LNCaP clone FGC (cell line): ENCODE measurements at regions not wholly inside any gene's neighbourhood (a gene's known extent, or its start where the extent isn't known, plus 50 kb on each side); places are given as distances from the start of the nearest gene placed in this dataset.

Experiments used
- DNase-seq: peaks from one replicate; pipeline ENCODE4 v3.0.0-alpha.2; 2011; ENCODE audit warnings: low read depth
- H3K4me3 ChIP-seq: 2 replicates; pipeline ENCODE4 v1.5.1; 2011; ENCODE audit warnings: mild to moderate bottlenecking, low read depth, low read length, control low read depth
- TF ChIP-seq, protein P1 (sequence below): IDR thresholded peaks from 2 replicates; pipeline ENCODE4 v1.5.1; 2012; ENCODE audit warnings: mild to moderate bottlenecking; ENCODE audit not compliant: control insufficient read depth, insufficient read depth; ENCODE audit errors: extremely low read depth

DNA sequence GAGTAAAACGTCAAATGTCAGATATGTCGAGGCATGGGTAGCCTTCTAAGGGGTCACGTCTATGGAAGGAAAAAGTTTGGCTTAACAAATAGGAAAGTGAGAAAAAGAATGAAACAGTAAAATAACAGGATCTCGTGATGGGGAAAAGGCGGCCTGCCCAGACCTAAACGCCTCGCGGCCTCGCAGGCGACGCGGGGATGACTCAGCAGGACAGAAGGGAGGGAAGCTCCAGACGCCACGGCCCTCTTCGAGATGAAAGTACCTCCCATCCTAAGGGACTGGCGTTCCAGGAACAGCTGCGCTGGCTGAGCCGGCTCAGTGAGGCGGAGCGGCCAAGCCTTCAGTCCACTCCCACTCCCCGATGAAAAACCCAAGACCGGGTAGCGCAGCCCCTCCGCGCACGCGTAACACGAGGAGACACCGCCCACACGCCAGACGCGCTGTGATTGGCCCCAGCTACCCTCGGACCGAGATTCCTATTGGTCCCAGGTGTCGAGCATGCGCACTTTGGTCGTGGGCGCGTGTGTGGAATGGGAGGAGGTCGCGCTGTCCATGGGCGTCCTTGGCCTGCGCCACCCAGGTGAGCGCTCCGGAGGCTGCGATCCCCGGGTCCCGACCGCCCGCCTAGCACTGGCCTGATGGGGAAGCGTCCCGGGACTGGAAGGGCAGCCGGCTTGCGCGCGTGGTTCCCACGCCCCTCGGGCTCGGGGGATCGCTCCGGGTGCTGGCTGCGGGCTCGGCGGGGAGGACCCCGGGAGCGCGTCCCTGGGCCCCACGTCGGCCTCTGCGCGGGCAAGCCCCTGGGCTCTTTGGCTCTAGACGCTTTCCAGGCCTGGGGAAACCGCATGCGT lies 588.5 kb downstream of the MTRR start:
- H3K4me3 ChIP-seq, result peak overlapping the region; percentile 77
- TF ChIP-seq, protein P1, sequence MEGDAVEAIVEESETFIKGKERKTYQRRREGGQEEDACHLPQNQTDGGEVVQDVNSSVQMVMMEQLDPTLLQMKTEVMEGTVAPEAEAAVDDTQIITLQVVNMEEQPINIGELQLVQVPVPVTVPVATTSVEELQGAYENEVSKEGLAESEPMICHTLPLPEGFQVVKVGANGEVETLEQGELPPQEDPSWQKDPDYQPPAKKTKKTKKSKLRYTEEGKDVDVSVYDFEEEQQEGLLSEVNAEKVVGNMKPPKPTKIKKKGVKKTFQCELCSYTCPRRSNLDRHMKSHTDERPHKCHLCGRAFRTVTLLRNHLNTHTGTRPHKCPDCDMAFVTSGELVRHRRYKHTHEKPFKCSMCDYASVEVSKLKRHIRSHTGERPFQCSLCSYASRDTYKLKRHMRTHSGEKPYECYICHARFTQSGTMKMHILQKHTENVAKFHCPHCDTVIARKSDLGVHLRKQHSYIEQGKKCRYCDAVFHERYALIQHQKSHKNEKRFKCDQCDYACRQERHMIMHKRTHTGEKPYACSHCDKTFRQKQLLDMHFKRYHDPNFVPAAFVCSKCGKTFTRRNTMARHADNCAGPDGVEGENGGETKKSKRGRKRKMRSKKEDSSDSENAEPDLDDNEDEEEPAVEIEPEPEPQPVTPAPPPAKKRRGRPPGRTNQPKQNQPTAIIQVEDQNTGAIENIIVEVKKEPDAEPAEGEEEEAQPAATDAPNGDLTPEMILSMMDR, result no peak
- peak; percentile 89 for DNase-seq

DNA sequence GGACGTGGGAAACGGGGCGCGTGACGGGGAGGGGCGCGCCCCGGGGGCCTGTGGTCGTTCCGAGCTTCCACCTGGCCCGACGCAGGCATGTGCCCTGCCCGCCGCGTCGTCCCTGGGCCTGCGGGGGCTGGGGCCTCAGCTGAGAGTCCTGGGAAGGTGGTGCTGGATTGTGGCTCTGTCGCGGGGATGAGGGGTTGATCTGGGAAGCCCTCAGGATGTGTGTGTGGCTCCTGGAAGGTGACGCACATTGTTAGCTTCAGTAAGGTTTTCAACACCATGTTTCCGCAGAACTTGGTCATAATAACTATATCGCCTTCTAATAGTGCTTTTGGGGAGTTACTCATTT lies 589.1 kb downstream of the MTRR start:
- DNase-seq, result no peak
- H3K4me3 ChIP-seq, result peak overlapping the region; percentile 77
- TF ChIP-seq, protein P1, result no peak

DNA sequence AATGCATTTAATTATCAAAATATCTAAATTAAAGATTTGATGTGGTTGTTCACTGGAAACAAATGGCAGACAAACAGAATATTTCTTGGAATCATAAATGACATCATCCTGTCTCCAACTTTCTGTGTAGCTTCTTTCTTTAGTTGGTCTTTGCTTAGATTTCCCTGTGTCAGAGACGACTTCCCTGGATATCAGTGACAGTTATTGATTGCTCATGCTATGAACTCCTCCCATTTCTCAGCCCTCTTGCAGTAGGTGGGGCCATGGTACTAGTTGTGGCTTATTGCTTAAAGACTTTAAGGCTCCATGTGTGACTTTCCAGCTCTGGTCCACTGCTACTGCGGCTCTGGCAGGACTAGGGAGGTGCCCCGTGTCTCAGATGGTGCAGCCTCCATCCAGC lies 592.6 kb downstream of the MTRR start:
- TF ChIP-seq, protein P1, result no peak
- no peak for DNase-seq
- H3K4me3 ChIP-seq, result no peak overlapping the region

DNA sequence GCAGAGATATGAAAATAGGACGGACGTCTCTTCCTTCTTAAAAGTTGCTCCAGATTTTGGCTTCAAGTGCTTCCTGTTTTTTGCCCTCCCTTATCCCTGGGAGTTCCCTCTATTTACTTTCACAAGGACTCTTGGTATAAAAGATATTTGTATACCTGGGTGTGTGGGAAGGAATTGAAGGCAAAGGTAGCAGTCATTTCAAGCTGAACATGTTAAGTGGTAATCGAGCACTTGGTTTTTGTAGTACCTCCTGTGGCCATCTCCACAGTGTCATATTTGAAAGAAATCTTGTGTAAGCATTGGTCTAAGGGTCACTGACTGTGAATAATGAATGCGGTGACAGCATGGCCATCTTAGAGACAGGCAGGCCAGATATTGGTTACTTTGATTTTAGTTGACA lies 593.6 kb downstream of the MTRR start:
- DNase-seq, result no peak
- no peak overlapping the region for H3K4me3 ChIP-seq
- TF ChIP-seq, protein P1, result no peak

DNA sequence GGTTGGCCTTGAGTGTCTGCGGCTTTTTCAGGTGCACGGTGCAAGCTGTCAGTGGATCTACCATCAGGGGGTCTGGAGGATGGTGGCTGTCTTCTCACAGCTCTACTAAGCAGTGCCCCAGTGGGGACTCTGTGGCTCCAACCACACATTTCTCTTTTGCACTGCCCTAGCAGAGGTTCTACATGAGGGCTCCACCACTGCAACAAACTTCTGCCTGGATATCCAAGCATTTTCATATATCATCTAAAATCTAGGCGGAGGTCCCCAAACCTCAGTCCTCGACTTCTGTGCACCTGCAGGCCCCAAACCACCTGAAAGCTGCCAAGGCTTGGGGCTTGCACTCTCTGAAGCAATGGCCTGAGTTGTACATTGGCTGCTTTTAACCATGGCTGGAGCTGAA lies 601.5 kb downstream of the MTRR start:
- TF ChIP-seq, protein P1, result no peak
- no peak for DNase-seq
- no peak overlapping the region for H3K4me3 ChIP-seq

GRCh38 chr5:8471581-8471980 lies 602.6 kb downstream of the MTRR start:
- no peak overlapping the region for H3K4me3 ChIP-seq
- DNase-seq, result no peak

More at GRCh38 chr5:8471581-8471980, 602.6 kb downstream of the MTRR start:
- TF ChIP-seq, protein P1, result no peak
